Lung (tissue), 11 donors: ENCODE measurements at regions not wholly inside any gene's neighbourhood (a gene's known extent, or its start where the extent isn't known, plus 50 kb on each side); places are given as distances from the start of the nearest gene placed in this dataset.
A peak's percentile ranks its signal among the peaks of the same experiment; 100 is the strongest.

Source experiments
- ATAC-seq: fragments of 200-7000 bp; cut with Tn5 transposase; one replicate; pipeline ENCODE4 v1.9.1; 2020; ENCODE audit warnings: moderate number of reproducible peaks; ENCODE audit not compliant: insufficient read depth, low FRiP score
- DNase-seq, 3 donors: peaks; one replicate each; pipeline ENCODE4 v3.0.0-alpha.2; 2013 to 2017
- H3K27ac ChIP-seq, 2 donors: one replicate each; pipeline ENCODE4 v1.5.1; 2013; ENCODE audit warnings: mild to moderate bottlenecking in 2 of 2, moderate library complexity in 2 of 2, control low read depth in 1 of 2, inconsistent platforms in 1 of 2, low read depth in 1 of 2, low read length in 1 of 2
- H3K27me3 ChIP-seq, 3 donors: one replicate each; pipeline ENCODE4 v1.5.1; 2013; ENCODE audit warnings: low read length in 2 of 3; ENCODE audit not compliant: control insufficient read depth in 3 of 3, insufficient read depth in 3 of 3
- H3K36me3 ChIP-seq, 4 donors: one replicate each; pipeline ENCODE4 v1.5.1; 2013; ENCODE audit warnings: low read length in 4 of 4, mild to moderate bottlenecking in 1 of 4, moderate library complexity in 1 of 4; ENCODE audit not compliant: control insufficient read depth in 4 of 4, insufficient read depth in 4 of 4
- H3K4me1 ChIP-seq, 5 donors: one replicate each; pipeline ENCODE4 v1.5.1; 2013; ENCODE audit warnings: low read length in 5 of 5, mild to moderate bottlenecking in 2 of 5, moderate library complexity in 1 of 5; ENCODE audit not compliant: control insufficient read depth in 5 of 5, insufficient read depth in 5 of 5
- H3K4me3 ChIP-seq: one replicate; pipeline ENCODE4 v1.5.1; 2013; ENCODE audit warnings: mild to moderate bottlenecking, control low read depth, moderate library complexity
- H3K9ac ChIP-seq, 2 donors: one replicate each; pipeline ENCODE4 v1.5.1; 2013; ENCODE audit warnings: low read length in 2 of 2, control low read depth in 1 of 2; ENCODE audit not compliant: insufficient read depth in 1 of 2
- H3K9me3 ChIP-seq, 4 donors: one replicate each; pipeline ENCODE4 v1.5.1; 2013; ENCODE audit warnings: low read length in 3 of 4, mild to moderate bottlenecking in 1 of 4, moderate library complexity in 1 of 4; ENCODE audit not compliant: control insufficient read depth in 4 of 4, insufficient read depth in 3 of 4
- WGBS, 2 donors: extraction: QIAGEN DNeasy Blood & Tissue Kit; methylation state at CpG; one replicate each; pipeline ENCODE4 v1.1.7; 2013; 5-methylcytosine and 5-hydroxymethylcytosine counted together
- TF ChIP-seq, protein P1 (sequence below): IDR thresholded peaks from 2 replicates; pipeline ENCODE4 v1.5.1; 2012; ENCODE audit warnings: mild to moderate bottlenecking; ENCODE audit errors: control extremely low read depth, extremely low read depth
- donor health status: control.
- donor health status: control.
- donor health status: Bipolar disorder and iron deficiency.
- donor health status: healthy.
- donor health status: DM: yes; HTN: yes; CAD: no.

- DNase-seq (no peak), ATAC-seq (no peak)
- Histone ChIP-seq H3K27ac (peak overlapping the region; percentile 9 to 53), H3K27me3 (no peaks in the 10 kb centered on the region), H3K9me3 (no peaks in the 10 kb centered on the region), H3K4me3 (no peak overlapping the region), H3K4me1 (peaks cover 2 to 40% (median 20%) of the 10 kb centered on the region in 5 donors), H3K9ac (no peak overlapping the region), H3K36me3 (no peaks in the 10 kb centered on the region)
- TF ChIP-seq, protein P1, sequence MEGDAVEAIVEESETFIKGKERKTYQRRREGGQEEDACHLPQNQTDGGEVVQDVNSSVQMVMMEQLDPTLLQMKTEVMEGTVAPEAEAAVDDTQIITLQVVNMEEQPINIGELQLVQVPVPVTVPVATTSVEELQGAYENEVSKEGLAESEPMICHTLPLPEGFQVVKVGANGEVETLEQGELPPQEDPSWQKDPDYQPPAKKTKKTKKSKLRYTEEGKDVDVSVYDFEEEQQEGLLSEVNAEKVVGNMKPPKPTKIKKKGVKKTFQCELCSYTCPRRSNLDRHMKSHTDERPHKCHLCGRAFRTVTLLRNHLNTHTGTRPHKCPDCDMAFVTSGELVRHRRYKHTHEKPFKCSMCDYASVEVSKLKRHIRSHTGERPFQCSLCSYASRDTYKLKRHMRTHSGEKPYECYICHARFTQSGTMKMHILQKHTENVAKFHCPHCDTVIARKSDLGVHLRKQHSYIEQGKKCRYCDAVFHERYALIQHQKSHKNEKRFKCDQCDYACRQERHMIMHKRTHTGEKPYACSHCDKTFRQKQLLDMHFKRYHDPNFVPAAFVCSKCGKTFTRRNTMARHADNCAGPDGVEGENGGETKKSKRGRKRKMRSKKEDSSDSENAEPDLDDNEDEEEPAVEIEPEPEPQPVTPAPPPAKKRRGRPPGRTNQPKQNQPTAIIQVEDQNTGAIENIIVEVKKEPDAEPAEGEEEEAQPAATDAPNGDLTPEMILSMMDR, result no peak
- 67% methylated on average over 4 of the region's 4 CpGs for WGBS, 2 donors
These were observed 100.4 kb downstream of the OGFRL1 start for GRCh38 chr6:71388856-71389527.

GRCh38 chr6:71391126-71391525, 102.5 kb downstream of the OGFRL1 start:
- WGBS, 2 donors, result 73 to 83% methylated on average over 1 of the region's 1 CpG
- Histone ChIP-seq H3K27me3 (no peaks in the 10 kb centered on the region), H3K9me3 (no peaks in the 10 kb centered on the region), H3K36me3 (no peaks in the 10 kb centered on the region), H3K9ac (no peak overlapping the region), H3K4me1 (peaks cover 5 to 47% (median 18%) of the 10 kb centered on the region in 5 donors), H3K4me3 (no peak overlapping the region), H3K27ac (no peak overlapping the region)
- TF ChIP-seq, protein P1, result no peak
- ATAC-seq, result no peak
- DNase-seq, result no peak

GRCh38 chr6:71392276-71392675, 103.7 kb downstream of the OGFRL1 start:
- H3K36me3 ChIP-seq, result peaks cover 1 to 8% (median 4%) of the 10 kb centered on the region in 4 donors
- no peak overlapping the region for H3K9ac ChIP-seq
- ATAC-seq (no peak), DNase-seq (no peak)
- TF ChIP-seq, protein P1, result no peak
- no peak overlapping the region for H3K4me3 ChIP-seq
- H3K27me3 ChIP-seq, result no peaks in the 10 kb centered on the region
- H3K9me3 ChIP-seq, result no peaks in the 10 kb centered on the region
- peak overlapping the region in 1 of 2 donors; percentile 21 for H3K27ac ChIP-seq
- peaks cover 5 to 53% (median 20%) of the 10 kb centered on the region in 5 donors for H3K4me1 ChIP-seq
- 90 to 94% methylated on average over 1 of the region's 1 CpG for WGBS, 2 donors

GRCh38 chr6:71393471-71393870, 104.9 kb downstream of the OGFRL1 start:
- WGBS, 2 donors, result 43 to 66% methylated on average over 1 of the region's 1 CpG
- Histone ChIP-seq H3K27me3 (no peaks in the 10 kb centered on the region), H3K9me3 (no peaks in the 10 kb centered on the region), H3K9ac (no peak overlapping the region), H3K36me3 (peaks cover 1 to 14% (median 8%) of the 10 kb centered on the region in 4 donors), H3K27ac (peak overlapping the region in 1 of 2 donors; percentile 75), H3K4me1 (peaks cover 5 to 46% (median 15%) of the 10 kb centered on the region in 5 donors), H3K4me3 (no peak overlapping the region)
- TF ChIP-seq, protein P1, result no peak
- ATAC-seq (peak; percentile 78), DNase-seq (peak in 2 of 3 donors; percentile 49 to 69)
